Upper lobe of left lung (tissue), 4 donors: ENCODE measurements at regions not wholly inside any gene's neighbourhood (a gene's known extent, or its start where the extent isn't known, plus 50 kb on each side); places are given as distances from the start of the nearest gene placed in this dataset.

Source experiments
- CTCF ChIP-seq, 6 experiments: fragments of 450-650 bp in 4 of 6; fragments of 200-600 bp in 2 of 6; sonication (generic) in 2 of 6; IDR thresholded peaks; one replicate each; pipeline ENCODE4 v1.5.1; 2016 to 2019; ENCODE audit warnings: antibody characterized with exemption in 6 of 6
- EP300 ChIP-seq, 4 donors: sonication (generic); formaldehyde crosslinking; IDR thresholded peaks; one replicate each; pipeline ENCODE4 v1.5.1; 2017; ENCODE audit warnings: antibody characterized with exemption in 4 of 4, control low read depth in 2 of 4

- TF ChIP-seq CTCF (IDR thresholded peaks at IDR 0.05) (no peak), EP300 (IDR thresholded peaks at IDR 0.05) (no peak)
Measured at GRCh38 chr2:65598996-65599395, 166.6 kb upstream of the SPRED2 start.
